Breast epithelium (tissue), 4 donors: ENCODE measurements at regions not wholly inside any gene's neighbourhood (a gene's known extent, or its start where the extent isn't known, plus 50 kb on each side); places are given as distances from the start of the nearest gene placed in this dataset.
"Not testable (repeated sequence)": the region's sequence is repeated elsewhere in the genome, so short reads cannot be mapped to it uniquely, and the experiment has no call there.

Experiments
- DNase-seq, 2 donors: peaks; one replicate each; pipeline ENCODE4 v3.0.0-alpha.2; 2019; ENCODE audit warnings: low spot score in 2 of 2
- H3K27ac ChIP-seq, 2 donors: fragments of 200-600 bp; sonication (generic) in 1 of 2; one replicate each; pipeline ENCODE4 v1.5.1; 2016 to 2019; ENCODE audit warnings: mild to moderate bottlenecking in 1 of 2
- H3K27me3 ChIP-seq, 2 donors: fragments of 200-600 bp; sonication (generic) in 1 of 2; one replicate each; pipeline versions ENCODE4 v1.5.1 to v1.6.0; 2017 to 2019; ENCODE audit warnings: control low read depth in 1 of 2, mild to moderate bottlenecking in 1 of 2
- H3K36me3 ChIP-seq: fragments of 200-600 bp; one replicate; pipeline ENCODE4 v1.5.1; 2019
- H3K4me1 ChIP-seq, 2 donors: fragments of 200-600 bp; sonication (generic); one replicate each; pipeline ENCODE4 v1.5.1; 2016 to 2019; ENCODE audit warnings: control low read depth in 1 of 2
- H3K4me3 ChIP-seq, 3 donors: fragments of 200-600 bp; sonication (generic); 1 replicate in 2 of 3; 2 replicates in 1 of 3; pipeline ENCODE4 v1.5.1; 2016 to 2019; ENCODE audit warnings: mild to moderate bottlenecking in 3 of 3, moderate library complexity in 2 of 3
- H3K9me3 ChIP-seq, 2 donors: fragments of 200-600 bp; sonication (generic) in 1 of 2; one replicate each; pipeline ENCODE4 v1.5.1; 2016 to 2019; ENCODE audit warnings: control low read depth in 1 of 2
- POLR2A ChIP-seq: fragments of 450-650 bp; IDR thresholded peaks from one replicate; pipeline ENCODE4 v1.6.1; 2016; ENCODE audit warnings: antibody characterized with exemption, mild to moderate bottlenecking, moderate library complexity
- POLR2AphosphoS5 ChIP-seq, 3 donors: sonication (generic); formaldehyde crosslinking; IDR thresholded peaks; one replicate each; pipeline ENCODE4 v1.6.1; 2017; ENCODE audit warnings: antibody characterized with exemption in 3 of 3
- intact Hi-C: fragments of 100-400 bp; cut with DNase I; formaldehyde crosslinking; loops from one replicate; pipeline ENCODE4 v1.15.1; 2023; ENCODE audit warnings: low total_unique reads
- TF ChIP-seq, protein P1 (sequence below), 3 donors: fragments of 450-650 bp; IDR thresholded peaks; one replicate each; pipeline ENCODE4 v1.5.1; 2016 to 2017; ENCODE audit warnings: antibody characterized with exemption in 3 of 3, mild to moderate bottlenecking in 3 of 3, moderate library complexity in 3 of 3

DNA sequence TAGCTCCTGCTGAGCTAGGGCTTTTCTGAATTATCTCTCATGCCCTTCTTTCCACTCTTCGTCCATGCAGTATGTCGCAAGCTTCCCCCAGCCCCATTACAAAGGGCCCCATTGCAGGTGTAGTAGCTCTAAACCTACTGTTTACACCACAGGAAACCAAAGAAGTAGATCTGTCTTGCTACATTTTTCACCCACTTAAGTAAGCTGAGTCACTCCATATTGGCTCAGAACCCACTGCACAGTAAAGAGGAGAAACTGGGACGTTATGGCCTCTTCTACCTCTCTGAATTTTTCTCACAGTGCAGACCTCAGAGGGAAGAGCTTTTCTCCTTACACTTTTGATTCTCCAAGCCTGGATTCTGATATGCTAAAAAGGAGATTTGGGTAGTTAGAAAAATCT lies 200.2 kb downstream of the SMARCA1 start:
- DNase-seq, result no peak
- H3K27ac ChIP-seq, result no peak overlapping the region
- H3K4me3 ChIP-seq, result no peak overlapping the region
- H3K36me3 ChIP-seq, result no peaks in the 10 kb centered on the region
- intact Hi-C loops, result no loop called here
- H3K4me1 ChIP-seq, result no peaks in the 10 kb centered on the region
- H3K9me3 ChIP-seq, result no peaks in the 10 kb centered on the region
- TF ChIP-seq, protein P1, sequence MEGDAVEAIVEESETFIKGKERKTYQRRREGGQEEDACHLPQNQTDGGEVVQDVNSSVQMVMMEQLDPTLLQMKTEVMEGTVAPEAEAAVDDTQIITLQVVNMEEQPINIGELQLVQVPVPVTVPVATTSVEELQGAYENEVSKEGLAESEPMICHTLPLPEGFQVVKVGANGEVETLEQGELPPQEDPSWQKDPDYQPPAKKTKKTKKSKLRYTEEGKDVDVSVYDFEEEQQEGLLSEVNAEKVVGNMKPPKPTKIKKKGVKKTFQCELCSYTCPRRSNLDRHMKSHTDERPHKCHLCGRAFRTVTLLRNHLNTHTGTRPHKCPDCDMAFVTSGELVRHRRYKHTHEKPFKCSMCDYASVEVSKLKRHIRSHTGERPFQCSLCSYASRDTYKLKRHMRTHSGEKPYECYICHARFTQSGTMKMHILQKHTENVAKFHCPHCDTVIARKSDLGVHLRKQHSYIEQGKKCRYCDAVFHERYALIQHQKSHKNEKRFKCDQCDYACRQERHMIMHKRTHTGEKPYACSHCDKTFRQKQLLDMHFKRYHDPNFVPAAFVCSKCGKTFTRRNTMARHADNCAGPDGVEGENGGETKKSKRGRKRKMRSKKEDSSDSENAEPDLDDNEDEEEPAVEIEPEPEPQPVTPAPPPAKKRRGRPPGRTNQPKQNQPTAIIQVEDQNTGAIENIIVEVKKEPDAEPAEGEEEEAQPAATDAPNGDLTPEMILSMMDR (IDR thresholded peaks at IDR 0.05), result no peak
- TF ChIP-seq POLR2AphosphoS5 (IDR thresholded peaks at IDR 0.05), result no peak
- TF ChIP-seq POLR2A, result no peak
- H3K27me3 ChIP-seq, result no peaks in the 10 kb centered on the region

DNA sequence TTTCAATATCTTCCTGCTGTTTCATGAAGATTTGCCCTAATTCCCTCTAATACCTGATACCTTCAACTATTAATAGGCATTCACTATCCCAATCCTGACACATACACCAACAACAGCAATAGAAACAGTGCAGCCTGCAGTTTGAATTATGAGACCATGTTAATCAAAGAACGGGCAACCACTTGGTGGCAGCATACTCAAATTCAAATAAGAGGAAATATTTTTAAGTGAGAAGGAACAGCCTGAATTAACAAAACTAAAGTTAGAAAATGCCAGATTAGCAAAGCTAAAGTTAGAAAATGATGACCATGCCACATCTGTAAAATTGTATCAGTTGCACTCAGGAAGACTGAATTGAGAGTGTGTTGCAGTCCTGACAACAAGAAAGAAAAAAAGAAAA lies 204.9 kb downstream of the SMARCA1 start:
- H3K27me3 ChIP-seq, result peaks cover 0 to 5% of the 10 kb centered on the region in 2 donors
- H3K4me1 ChIP-seq, result no peaks in the 10 kb centered on the region
- no peak overlapping the region for H3K4me3 ChIP-seq
- no peak overlapping the region for H3K27ac ChIP-seq
- no peaks in the 10 kb centered on the region for H3K36me3 ChIP-seq
- no peaks in the 10 kb centered on the region for H3K9me3 ChIP-seq
- no peak for TF ChIP-seq POLR2A
- TF ChIP-seq, protein P1 (IDR thresholded peaks at IDR 0.05), result no peak
- no peak for TF ChIP-seq POLR2AphosphoS5 (IDR thresholded peaks at IDR 0.05)
- intact Hi-C loops, result no loop called here
- DNase-seq, result no peak

DNA sequence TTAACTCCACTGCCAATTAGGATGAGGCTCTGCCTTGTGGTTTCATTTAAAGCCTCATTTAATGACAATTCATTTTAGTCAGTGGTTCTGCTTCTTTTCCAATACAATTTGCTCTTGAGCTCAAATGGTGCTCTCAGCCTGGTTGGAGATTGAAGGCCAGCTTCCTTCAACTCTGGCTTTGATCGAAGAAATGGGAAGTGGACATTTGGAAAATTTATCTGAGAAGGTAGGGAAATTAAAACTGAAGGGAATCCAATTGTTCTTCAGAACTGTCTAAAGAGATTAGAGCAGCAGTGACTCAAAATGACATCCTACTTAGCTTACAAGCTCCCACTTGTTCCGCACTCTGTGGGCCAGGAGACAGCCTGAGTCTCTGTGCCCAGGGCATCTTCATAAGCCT lies 206.8 kb downstream of the SMARCA1 start:
- no peak overlapping the region for H3K27ac ChIP-seq
- no peaks in the 10 kb centered on the region for H3K4me1 ChIP-seq
- TF ChIP-seq POLR2A, result no peak
- TF ChIP-seq, protein P1 (IDR thresholded peaks at IDR 0.05), result no peak
- no peak for TF ChIP-seq POLR2AphosphoS5 (IDR thresholded peaks at IDR 0.05)
- no peak overlapping the region for H3K4me3 ChIP-seq
- no peak for DNase-seq
- H3K36me3 ChIP-seq, result no peaks in the 10 kb centered on the region
- no peaks in the 10 kb centered on the region for H3K9me3 ChIP-seq
- peaks cover 0 to 5% of the 10 kb centered on the region in 2 donors for H3K27me3 ChIP-seq
- intact Hi-C loops, result no loop called here

DNA sequence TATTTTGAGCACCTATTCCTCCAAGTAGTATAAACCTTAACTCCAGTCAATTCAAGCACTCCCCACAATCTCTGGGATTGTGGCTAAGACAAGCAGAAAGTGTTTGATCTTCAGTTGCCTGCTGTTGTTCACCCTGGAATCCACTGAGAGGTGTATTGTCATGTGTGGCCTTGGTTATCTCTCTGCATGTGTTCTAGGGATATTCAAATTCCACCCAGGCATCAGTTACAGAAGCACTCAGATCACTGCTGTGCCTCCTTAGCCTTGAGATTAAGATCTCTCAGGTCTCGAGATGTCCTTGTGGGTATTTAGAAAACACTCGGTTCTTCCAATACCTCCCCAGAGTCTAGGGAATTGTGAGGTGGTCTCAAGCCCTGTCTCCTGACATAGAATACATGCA lies 213.3 kb downstream of the SMARCA1 start:
- DNase-seq, result no peak
- H3K4me1 ChIP-seq, result no peaks in the 10 kb centered on the region
- H3K36me3 ChIP-seq, result no peaks in the 10 kb centered on the region
- H3K27ac ChIP-seq, result no peak overlapping the region
- no peak overlapping the region for H3K4me3 ChIP-seq
- H3K9me3 ChIP-seq, result no peaks in the 10 kb centered on the region
- TF ChIP-seq POLR2A (no peak), POLR2AphosphoS5 (IDR thresholded peaks at IDR 0.05) (no peak)
- TF ChIP-seq, protein P1 (IDR thresholded peaks at IDR 0.05), result no peak
- peaks cover 0 to 5% of the 10 kb centered on the region in 2 donors for H3K27me3 ChIP-seq
- intact Hi-C loops, result no loop called here

DNA sequence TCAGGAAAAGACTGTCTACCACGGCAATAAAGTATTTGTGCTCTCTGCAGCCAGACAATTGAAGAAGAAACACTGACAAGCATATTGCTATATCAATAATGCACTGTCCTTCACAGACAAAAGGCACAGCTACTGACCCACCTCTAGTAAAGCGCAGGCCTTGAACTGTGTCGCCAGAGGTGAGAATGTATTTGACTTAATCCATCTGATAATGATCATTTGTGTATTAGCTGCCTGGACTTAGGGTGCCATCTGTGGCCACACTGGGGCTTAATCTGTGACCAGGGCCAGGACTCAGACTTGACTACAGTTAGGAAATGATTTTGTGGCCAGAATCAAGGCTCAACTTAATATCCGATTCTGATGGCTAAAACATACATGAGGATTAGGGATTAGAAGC lies 260.4 kb downstream of the SMARCA1 start:
- DNase-seq, result no peak
- Histone ChIP-seq H3K4me3 (no peak overlapping the region), H3K27ac (no peak overlapping the region), H3K4me1 (no peaks in the 10 kb centered on the region), H3K9me3 (peaks cover 0 to 5% of the 10 kb centered on the region in 2 donors), H3K27me3 (no peaks in the 10 kb centered on the region), H3K36me3 (no peaks in the 10 kb centered on the region)
- TF ChIP-seq POLR2A, result no peak
- no peak for TF ChIP-seq POLR2AphosphoS5 (IDR thresholded peaks at IDR 0.05)
- TF ChIP-seq, protein P1 (IDR thresholded peaks at IDR 0.05), result no peak
- intact Hi-C loops, result no loop called here

DNA sequence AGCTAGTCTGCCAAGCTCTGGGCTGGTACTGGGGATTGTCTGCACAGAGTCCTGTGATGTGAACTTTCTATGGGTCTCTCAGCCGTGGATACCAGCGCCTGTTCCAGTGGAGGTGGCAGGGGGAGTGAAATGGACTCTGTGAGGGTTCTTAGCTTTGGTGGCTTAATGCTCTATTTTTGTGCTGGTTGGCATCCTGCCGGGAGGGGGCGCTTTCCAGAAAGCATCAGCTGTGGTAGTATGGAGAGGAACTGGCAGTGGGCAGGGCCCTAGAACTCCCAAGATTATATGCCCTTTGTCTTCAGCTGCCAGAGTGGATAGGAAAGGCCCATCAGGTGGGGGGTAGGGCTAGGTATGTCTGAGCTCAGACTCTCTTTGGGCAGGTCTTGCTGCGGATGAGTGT lies 267.8 kb downstream of the SMARCA1 start:
- H3K27me3 ChIP-seq, DNase-seq, H3K4me3 ChIP-seq, H3K27ac ChIP-seq, intact Hi-C loops, H3K4me1 ChIP-seq, H3K36me3 ChIP-seq, H3K9me3 ChIP-seq: not testable (repeated sequence)
